Heart right ventricle (tissue), 16 donors: ENCODE measurements at regions not wholly inside any gene's neighbourhood (a gene's known extent, or its start where the extent isn't known, plus 50 kb on each side); places are given as distances from the start of the nearest gene placed in this dataset.

Source experiments
- ATAC-seq, 8 donors: fragments of 200-7000 bp; cut with Tn5 transposase; one replicate each; pipeline ENCODE4 v1.9.1; 2020; ENCODE audit warnings: mild to moderate bottlenecking in 8 of 8, moderate library complexity in 8 of 8, moderate number of reproducible peaks in 1 of 8
- DNase-seq, 2 donors: peaks; one replicate each; pipeline ENCODE4 v3.0.0-alpha.2; 2020
- H3K27ac ChIP-seq, 10 donors: fragments of 200-600 bp; sonication (generic) in 2 of 10; one replicate each; pipeline versions ENCODE4 v1.5.0 to v1.8.0; 2020 to 2022; ENCODE audit warnings: mild to moderate bottlenecking in 3 of 10
- H3K27me3 ChIP-seq, 7 donors: fragments of 200-600 bp; one replicate each; pipeline ENCODE4 v1.8.0; 2021 to 2022; ENCODE audit warnings: mild to moderate bottlenecking in 2 of 7
- H3K36me3 ChIP-seq, 9 donors: fragments of 200-600 bp; sonication (generic) in 1 of 9; one replicate each; pipeline versions ENCODE4 v1.5.0 to v1.8.0; 2020 to 2022; ENCODE audit warnings: mild to moderate bottlenecking in 2 of 9
- H3K4me1 ChIP-seq, 9 donors: fragments of 200-600 bp; sonication (generic) in 1 of 9; one replicate each; pipeline versions ENCODE4 v1.5.0 to v1.8.0; 2020 to 2022; ENCODE audit warnings: mild to moderate bottlenecking in 4 of 9
- H3K4me3 ChIP-seq, 10 donors: fragments of 200-600 bp; sonication (generic) in 2 of 10; one replicate each; pipeline versions ENCODE4 v1.5.0 to v1.8.0; 2020 to 2022; ENCODE audit warnings: mild to moderate bottlenecking in 7 of 10, moderate library complexity in 2 of 10
- H3K9me3 ChIP-seq, 11 donors: fragments of 200-600 bp in 10 of 11; sonication (generic) in 2 of 11; one replicate each; pipeline versions ENCODE4 v1.5.0 to v1.8.0; 2013 to 2022; ENCODE audit warnings: mild to moderate bottlenecking in 2 of 11, control low read depth in 1 of 11, moderate library complexity in 1 of 11
- WGBS, 2 donors: extraction: QIAGEN DNeasy Blood & Tissue Kit; methylation state at CpG; one replicate each; pipeline ENCODE4 v1.1.7; 2013; ENCODE audit warnings: inconsistent platforms in 1 of 2; 5-methylcytosine and 5-hydroxymethylcytosine counted together
- intact Hi-C, 10 donors: fragments of 100-400 bp; cut with DNase I; formaldehyde crosslinking; loops; one replicate each; pipeline versions ENCODE4 v1.11.1 to v1.14.2; 2022
- TF ChIP-seq, protein P1 (sequence below), 9 donors: fragments of 200-600 bp; sonication (generic) in 2 of 9; IDR thresholded peaks; one replicate each; pipeline versions ENCODE4 v1.5.0 to v1.8.0; 2021 to 2022; ENCODE audit warnings: antibody characterized with exemption in 9 of 9, mild to moderate bottlenecking in 5 of 9, moderate library complexity in 1 of 9
- donor health status: Arrhythmogenic right ventricular cardiomyopathy.
- donor health status: ischemic (EF 13 %, LVEDD 7.1; RV severe dilation, severe dysfunction).
- donor health status: healthy with polysubstance abuse.
- donor health status: DM: no; HTN: yes; CAD: no.
- donor health status: DM: no; HTN: no; CAD: no.
- donor health status: ischemic (EF 25% LVEDD 6.9; RV normal size, moderate dysfunction).
- donor health status: ischemic (EF 25% LVEDD 5.7; RV mildly dilated, moderate dysfunction).
- donor health status: healthy.
- donor health status: DM: yes; HTN: yes; CAD: no.
- donor health status: Ischemic cardiomyopathy.
- donor health status: ischemic (EF 35%, LVEDD 5.7; RV mildly dilated, moderate dysfunction).
- donor health status: nonischemic (EF 11% LVEDD 7.7; RV severe dilation, severe dysfunction).
- donor health status: DM: yes; HTN: yes; CAD: no.
- donor health status: PGD.
- donor health status: ischemic (EF 29% LVEDD 5.4; RV normal size, mild dysfunction).
- donor health status: nonischemic (EF 23%, LVEDD 6.1; RV moderate dilation, normal function).

DNA sequence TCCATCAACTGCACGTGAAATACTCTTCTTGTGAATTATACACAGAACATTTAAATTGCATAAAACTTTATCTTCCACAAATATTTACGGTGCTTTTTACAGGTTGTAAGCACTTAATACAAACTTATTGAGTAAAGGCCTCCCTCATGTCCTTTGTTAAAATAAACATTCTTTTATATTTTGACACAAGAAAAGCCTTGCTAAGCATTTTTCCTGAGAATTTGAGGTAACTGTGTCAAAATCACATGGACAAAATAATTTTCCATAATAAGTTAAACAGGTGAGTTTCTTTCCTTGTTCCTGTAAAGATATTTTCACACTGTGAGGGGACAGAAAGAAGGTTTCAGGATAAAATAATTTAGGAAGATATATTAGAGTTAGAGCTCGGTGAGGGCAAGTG lies 1317.1 kb upstream of the ZEB2 start:
- TF ChIP-seq, protein P1, sequence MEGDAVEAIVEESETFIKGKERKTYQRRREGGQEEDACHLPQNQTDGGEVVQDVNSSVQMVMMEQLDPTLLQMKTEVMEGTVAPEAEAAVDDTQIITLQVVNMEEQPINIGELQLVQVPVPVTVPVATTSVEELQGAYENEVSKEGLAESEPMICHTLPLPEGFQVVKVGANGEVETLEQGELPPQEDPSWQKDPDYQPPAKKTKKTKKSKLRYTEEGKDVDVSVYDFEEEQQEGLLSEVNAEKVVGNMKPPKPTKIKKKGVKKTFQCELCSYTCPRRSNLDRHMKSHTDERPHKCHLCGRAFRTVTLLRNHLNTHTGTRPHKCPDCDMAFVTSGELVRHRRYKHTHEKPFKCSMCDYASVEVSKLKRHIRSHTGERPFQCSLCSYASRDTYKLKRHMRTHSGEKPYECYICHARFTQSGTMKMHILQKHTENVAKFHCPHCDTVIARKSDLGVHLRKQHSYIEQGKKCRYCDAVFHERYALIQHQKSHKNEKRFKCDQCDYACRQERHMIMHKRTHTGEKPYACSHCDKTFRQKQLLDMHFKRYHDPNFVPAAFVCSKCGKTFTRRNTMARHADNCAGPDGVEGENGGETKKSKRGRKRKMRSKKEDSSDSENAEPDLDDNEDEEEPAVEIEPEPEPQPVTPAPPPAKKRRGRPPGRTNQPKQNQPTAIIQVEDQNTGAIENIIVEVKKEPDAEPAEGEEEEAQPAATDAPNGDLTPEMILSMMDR (IDR thresholded peaks at IDR 0.05) = no peak
- no peaks in the 10 kb centered on the region for H3K4me1 ChIP-seq
- 93 to 95% methylated on average over 3 of the region's 3 CpGs for WGBS, 2 donors
- intact Hi-C loops = no loop called here
- no peak for ATAC-seq
- no peak overlapping the region for H3K4me3 ChIP-seq
- H3K27ac ChIP-seq = no peak overlapping the region
- no peaks in the 10 kb centered on the region for H3K36me3 ChIP-seq
- H3K9me3 ChIP-seq = peaks cover 0 to 2% (median 0%) of the 10 kb centered on the region in 11 donors
- H3K27me3 ChIP-seq = no peaks in the 10 kb centered on the region
- DNase-seq = no peak

DNA sequence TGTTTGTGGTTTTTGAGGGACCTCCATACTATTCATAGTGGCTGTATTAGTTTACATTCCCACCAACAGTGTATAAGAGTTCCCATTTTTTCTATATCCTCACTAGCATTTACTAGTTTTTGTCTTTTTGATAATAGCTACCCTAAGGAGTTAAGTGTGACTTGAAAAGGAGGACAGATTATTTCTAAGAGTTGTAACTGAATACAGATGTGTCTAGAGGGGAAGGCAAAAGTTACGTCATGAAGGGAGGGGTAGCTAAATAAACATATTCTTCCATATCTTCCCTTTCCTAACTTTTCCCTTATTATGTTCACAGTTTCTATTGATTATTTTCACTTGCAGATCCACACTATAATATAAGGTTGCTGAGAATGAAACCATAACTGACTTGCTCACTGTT lies 1315.7 kb upstream of the ZEB2 start:
- H3K27me3 ChIP-seq = no peaks in the 10 kb centered on the region
- DNase-seq (no peak), ATAC-seq (no peak)
- no peak overlapping the region for H3K4me3 ChIP-seq
- no peaks in the 10 kb centered on the region for H3K36me3 ChIP-seq
- intact Hi-C loops = no loop called here
- H3K9me3 ChIP-seq = peaks cover 0 to 2% (median 0%) of the 10 kb centered on the region in 11 donors
- WGBS, 2 donors = 80 to 91% methylated on average over 1 of the region's 1 CpG
- TF ChIP-seq, protein P1 (IDR thresholded peaks at IDR 0.05) = no peak
- H3K4me1 ChIP-seq = no peaks in the 10 kb centered on the region
- H3K27ac ChIP-seq = no peak overlapping the region

DNA sequence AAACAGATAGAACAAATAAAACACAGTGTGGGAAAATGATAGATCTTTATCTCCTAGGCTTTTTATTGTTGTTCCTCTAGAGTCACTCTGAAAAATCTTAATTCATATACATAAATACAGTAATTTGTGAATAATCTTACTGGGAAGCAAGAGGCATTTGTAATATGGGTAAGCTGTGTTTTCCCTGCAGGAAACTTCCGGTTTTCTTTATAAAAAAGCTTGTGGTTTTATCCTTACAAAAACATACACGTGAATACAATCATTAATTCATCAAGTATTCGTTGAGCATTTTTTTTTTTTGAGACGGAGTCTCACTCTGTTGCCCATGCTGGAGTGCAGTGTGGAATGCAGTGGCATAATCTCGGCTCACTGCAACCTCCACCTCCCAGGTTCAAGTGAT lies 1312.8 kb upstream of the ZEB2 start:
- TF ChIP-seq, protein P1 (IDR thresholded peaks at IDR 0.05) = no peak
- no peaks in the 10 kb centered on the region for H3K9me3 ChIP-seq
- no peak overlapping the region for H3K4me3 ChIP-seq
- DNase-seq = no peak
- no peaks in the 10 kb centered on the region for H3K4me1 ChIP-seq
- no peaks in the 10 kb centered on the region for H3K36me3 ChIP-seq
- no peaks in the 10 kb centered on the region for H3K27me3 ChIP-seq
- H3K27ac ChIP-seq = no peak overlapping the region
- intact Hi-C loops = no loop called here
- no peak for ATAC-seq
- 90 to 93% methylated on average over 5 of the region's 5 CpGs for WGBS, 2 donors

DNA sequence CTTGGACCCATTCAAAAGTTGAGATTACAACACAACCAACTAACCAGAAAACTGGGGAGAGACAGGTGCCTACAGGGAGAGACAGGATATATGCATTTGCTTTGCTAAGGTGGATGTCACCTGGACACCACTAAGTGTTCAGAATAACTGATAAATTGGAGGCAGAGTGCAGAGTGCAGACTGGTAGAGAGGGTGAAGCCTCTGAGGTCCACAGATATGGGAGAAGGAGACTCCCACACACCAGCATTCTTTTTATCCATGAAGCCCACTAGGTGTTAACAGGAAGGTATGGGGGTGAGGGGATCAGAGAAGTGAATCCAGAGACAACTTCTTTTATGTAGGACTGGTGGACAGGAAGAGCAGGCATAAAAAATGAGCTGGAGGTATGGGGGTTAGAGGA lies 1310.0 kb upstream of the ZEB2 start:
- intact Hi-C loops = no loop called here
- Histone ChIP-seq H3K9me3 (no peaks in the 10 kb centered on the region), H3K4me3 (no peak overlapping the region), H3K27ac (no peak overlapping the region), H3K36me3 (no peaks in the 10 kb centered on the region), H3K4me1 (no peaks in the 10 kb centered on the region), H3K27me3 (no peaks in the 10 kb centered on the region)
- no peak for ATAC-seq
- TF ChIP-seq, protein P1 (IDR thresholded peaks at IDR 0.05) = no peak
- DNase-seq = no peak

DNA sequence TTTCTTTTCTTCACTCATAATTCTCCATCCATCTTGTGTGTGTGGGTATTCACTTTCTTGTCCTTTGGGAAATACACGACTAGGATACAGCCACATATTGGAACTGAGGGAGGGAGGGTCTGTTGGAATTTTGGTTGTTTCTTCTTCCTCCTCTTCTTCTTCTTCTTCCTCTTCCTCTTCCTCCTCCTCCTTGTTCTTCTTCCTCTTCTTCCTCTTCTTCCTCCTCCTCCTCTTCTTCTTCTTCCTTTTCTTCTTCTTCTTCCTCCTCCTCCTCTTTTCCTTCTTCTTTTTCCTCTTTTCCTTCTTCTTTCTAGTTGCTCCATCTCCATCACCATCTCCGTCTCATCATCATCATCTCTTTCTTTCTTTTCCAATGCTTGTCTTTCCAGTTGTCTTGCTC lies 1307.3 kb upstream of the ZEB2 start:
- Histone ChIP-seq H3K36me3 (no peaks in the 10 kb centered on the region), H3K9me3 (peaks cover 0 to 5% (median 0%) of the 10 kb centered on the region in 11 donors), H3K4me1 (no peaks in the 10 kb centered on the region), H3K27me3 (no peaks in the 10 kb centered on the region), H3K27ac (no peak overlapping the region), H3K4me3 (no peak overlapping the region)
- DNase-seq (no peak), ATAC-seq (no peak)
- TF ChIP-seq, protein P1 (IDR thresholded peaks at IDR 0.05) = no peak
- intact Hi-C loops = no loop called here
- WGBS, 2 donors = 89 to 93% methylated on average over 2 of the region's 2 CpGs
